SK-N-SH (cell line): ENCODE measurements at regions not wholly inside any gene's neighbourhood (a gene's known extent, or its start where the extent isn't known, plus 50 kb on each side); places are given as distances from the start of the nearest gene placed in this dataset.

Experiments used
- CTCF ChIP-seq: fragments of 200-600 bp; sonication (generic); IDR thresholded peaks from 2 replicates; pipeline ENCODE4 v1.6.1; 2017; ENCODE audit warnings: antibody characterized with exemption, mild to moderate bottlenecking, moderate library complexity
- EZH2phosphoT487 ChIP-seq: fragments of 200-600 bp; sonication (generic); IDR thresholded peaks from 2 replicates; pipeline ENCODE4 v1.6.1; 2017; ENCODE audit warnings: low read depth, mixed run types, mild to moderate bottlenecking, antibody characterized with exemption, moderate library complexity, borderline replicate concordance
- POLR2AphosphoS5 ChIP-seq: IDR thresholded peaks from 2 replicates; pipeline ENCODE4 v1.6.1; 2012; ENCODE audit warnings: low read depth, low read length
- RAD21 ChIP-seq: IDR thresholded peaks from 2 replicates; pipeline ENCODE4 v1.6.1; 2012; ENCODE audit warnings: mild to moderate bottlenecking, low read length
- REST ChIP-seq: IDR thresholded peaks from 2 replicates; pipeline ENCODE4 v1.6.1; 2012; ENCODE audit warnings: mild to moderate bottlenecking, low read depth, low read length, moderate library complexity
- RFX5 ChIP-seq: IDR thresholded peaks from 2 replicates; pipeline ENCODE4 v1.6.1; 2012; ENCODE audit warnings: mild to moderate bottlenecking, improper control_type of control experiment, low read length
- SMC3 ChIP-seq: IDR thresholded peaks from 2 replicates; pipeline ENCODE4 v1.6.1; 2012; ENCODE audit warnings: low read depth, low read length, improper control_type of control experiment
- TAF1 ChIP-seq: IDR thresholded peaks from 2 replicates; pipeline ENCODE4 v1.6.1; 2012; ENCODE audit warnings: low read depth, mild to moderate bottlenecking, low read length, moderate library complexity, borderline replicate concordance
- USF2 ChIP-seq: fragments of 150-350 bp; IDR thresholded peaks from 2 replicates; pipeline ENCODE4 v1.6.1; 2017; ENCODE audit warnings: antibody characterized with exemption, low read length, low read depth, borderline replicate concordance

GRCh38 chr10:44671319-44671718 lies 239.8 kb upstream of the TMEM72 start:
- TF ChIP-seq SMC3 = no peak
- no peak for TF ChIP-seq CTCF
- no peak for TF ChIP-seq TAF1
- TF ChIP-seq REST = no peak
- no peak for TF ChIP-seq USF2
- TF ChIP-seq RAD21 = no peak
- TF ChIP-seq EZH2phosphoT487 = no peak
- TF ChIP-seq POLR2AphosphoS5 = no peak
- TF ChIP-seq RFX5 = no peak
